NCI-H2227 (cell line): ENCODE measurements at regions not wholly inside any gene's neighbourhood (a gene's known extent, or its start where the extent isn't known, plus 50 kb on each side); places are given as distances from the start of the nearest gene placed in this dataset.

ENCODE experiments used
- DNase-seq: peaks from one replicate; lab custom pipeline; 2025; ENCODE audit not compliant: unreplicated experiment; lab: John Stamatoyannopoulos, UW

DNA sequence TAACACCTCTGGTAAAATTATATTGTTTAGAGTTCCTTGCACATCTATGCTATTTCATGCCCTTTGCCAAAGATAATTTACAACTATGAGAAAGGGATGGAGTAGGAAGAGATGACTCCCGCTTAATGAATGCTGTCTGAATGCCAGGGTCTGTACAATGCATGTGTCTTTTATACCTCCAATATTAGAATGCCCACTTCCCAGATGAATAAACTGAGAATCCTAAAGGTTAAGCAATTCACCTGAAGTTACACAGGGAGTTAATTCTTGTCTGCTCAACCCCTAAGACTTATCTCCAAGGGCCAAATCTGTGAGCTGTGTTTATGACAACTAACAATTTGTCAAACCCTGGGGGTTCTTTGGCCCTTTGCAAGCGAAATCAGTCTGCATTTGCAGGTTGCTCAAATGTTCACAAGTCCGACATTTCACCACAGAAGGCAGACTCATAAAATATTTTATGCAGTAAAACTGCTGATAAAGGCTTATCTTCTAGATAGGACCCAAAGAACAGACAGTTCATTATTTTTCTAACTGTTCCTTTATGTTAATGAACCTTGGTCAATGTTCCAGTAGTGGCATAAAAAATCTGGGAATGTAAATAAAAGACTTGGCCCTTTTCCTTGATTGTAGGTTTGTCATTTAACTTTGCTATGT lies 50.2 kb upstream of the ATP1A1 start:
- DNase-seq: no peak
